Right renal pelvis (tissue), 4 donors: ENCODE measurements at regions not wholly inside any gene's neighbourhood (a gene's known extent, or its start where the extent isn't known, plus 50 kb on each side); places are given as distances from the start of the nearest gene placed in this dataset.

Experiments
- DNase-seq, 4 donors: peaks; one replicate each; pipeline ENCODE4 v3.0.0-alpha.2; 2013; ENCODE audit warnings: low read depth in 4 of 4, low spot score in 3 of 4, missing footprints in 1 of 4

GRCh38 chr7:17677408-17677807 lies 262.9 kb downstream of the SNX13 start:
- DNase-seq = no peak

GRCh38 chr7:17678896-17679295 lies 261.4 kb downstream of the SNX13 start:
- DNase-seq = no peak

GRCh38 chr7:17679458-17679857 lies 260.8 kb downstream of the SNX13 start:
- DNase-seq = no peak

- DNase-seq = no peak
These were observed 260.3 kb downstream of the SNX13 start for GRCh38 chr7:17680026-17680425.

GRCh38 chr7:17680943-17681351 lies 259.3 kb downstream of the SNX13 start:
- peak in 1 of 4 donors; percentile 18 for DNase-seq

- DNase-seq = no peak
These were observed 258.3 kb downstream of the SNX13 start for GRCh38 chr7:17681965-17682364.

- DNase-seq = no peak
These were observed 257.7 kb downstream of the SNX13 start for GRCh38 chr7:17682586-17682985.

- DNase-seq = no peak
These were observed 255.2 kb downstream of the SNX13 start for GRCh38 chr7:17685141-17685540.

GRCh38 chr7:17687361-17687760 lies 252.9 kb downstream of the SNX13 start:
- no peak for DNase-seq

- DNase-seq = no peak
These were observed 250.9 kb downstream of the SNX13 start for GRCh38 chr7:17689361-17689902.

GRCh38 chr7:17690030-17690429 lies 250.3 kb downstream of the SNX13 start:
- DNase-seq = no peak

GRCh38 chr7:17696422-17696821 lies 243.9 kb downstream of the SNX13 start:
- no peak for DNase-seq

- DNase-seq = no peak
These were observed 243.0 kb downstream of the SNX13 start for GRCh38 chr7:17697128-17697881.

- no peak for DNase-seq
These were observed 240.6 kb downstream of the SNX13 start for GRCh38 chr7:17699696-17700095.

- no peak for DNase-seq
These were observed 240.2 kb downstream of the SNX13 start for GRCh38 chr7:17700138-17700537.

- DNase-seq = no peak
These were observed 234.0 kb downstream of the SNX13 start for GRCh38 chr7:17706275-17706674.

- DNase-seq = peak in 3 of 4 donors; percentile 38 to 49 (median 47)
These were observed 233.6 kb downstream of the SNX13 start for GRCh38 chr7:17706734-17707133.

- no peak for DNase-seq
These were observed 231.2 kb downstream of the SNX13 start for GRCh38 chr7:17709127-17709526.

- DNase-seq = no peak
These were observed 230.7 kb downstream of the SNX13 start for GRCh38 chr7:17709599-17709998.

GRCh38 chr7:17710312-17710711 lies 230.0 kb downstream of the SNX13 start:
- no peak for DNase-seq

GRCh38 chr7:17713584-17713983 lies 226.7 kb downstream of the SNX13 start:
- no peak for DNase-seq

GRCh38 chr7:17716816-17717215 lies 223.5 kb downstream of the SNX13 start:
- no peak for DNase-seq

GRCh38 chr7:17719998-17720397 lies 220.3 kb downstream of the SNX13 start:
- no peak for DNase-seq
